HepG2 (cell line): ENCODE measurements at regions not wholly inside any gene's neighbourhood (a gene's known extent, or its start where the extent isn't known, plus 50 kb on each side); places are given as distances from the start of the nearest gene placed in this dataset.

ENCODE experiments used
- FLYWCH1 ChIP-seq: sonication (generic); formaldehyde crosslinking; IDR thresholded peaks from 2 replicates; pipeline ENCODE4 v1.8.1; 2023; ENCODE audit warnings: mild to moderate bottlenecking, missing genetic modification reagents
- SMC3 ChIP-seq: IDR thresholded peaks from 2 replicates; pipeline ENCODE4 v1.6.1; 2011; ENCODE audit warnings: low read length, improper control_type of control experiment
- ZFP62 ChIP-seq: sonication (generic); formaldehyde crosslinking; IDR thresholded peaks from 2 replicates; pipeline ENCODE4 v1.4.0; 2020; ENCODE audit warnings: missing genetic modification reagents

DNA sequence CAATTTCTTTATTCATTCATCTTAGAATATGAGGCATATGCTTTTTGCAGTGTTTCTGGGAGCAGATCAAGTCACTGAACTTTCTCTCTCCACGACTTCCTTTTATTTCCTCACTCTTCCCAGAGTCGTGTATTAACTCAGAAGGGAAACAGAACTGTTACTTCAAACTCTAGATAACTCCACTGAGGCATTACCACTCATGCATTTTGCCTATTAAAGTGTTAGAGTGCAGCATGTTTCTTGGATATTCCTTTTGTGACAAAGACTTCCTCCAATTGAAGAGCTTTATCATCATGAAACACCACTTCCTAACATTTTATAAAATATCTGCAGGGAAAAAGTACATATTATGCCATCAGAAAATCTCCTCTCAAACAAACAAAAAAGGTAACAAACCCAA is 797.4 kb upstream of the COBL start:
- no peak for TF ChIP-seq ZFP62 (CRISPR knock-in tag)
- no peak for TF ChIP-seq FLYWCH1
- TF ChIP-seq SMC3, result no peak
